Putamen (tissue), 1 donor: ENCODE measurements at regions not wholly inside any gene's neighbourhood (a gene's known extent, or its start where the extent isn't known, plus 50 kb on each side); places are given as distances from the start of the nearest gene placed in this dataset.
"Not testable (repeated sequence)": the region's sequence is repeated elsewhere in the genome, so short reads cannot be mapped to it uniquely, and the experiment has no call there.

Experiments used
- DNase-seq: peaks from one replicate; pipeline ENCODE4 v3.0.0-alpha.2; 2016; ENCODE audit warnings: low spot score

DNA sequence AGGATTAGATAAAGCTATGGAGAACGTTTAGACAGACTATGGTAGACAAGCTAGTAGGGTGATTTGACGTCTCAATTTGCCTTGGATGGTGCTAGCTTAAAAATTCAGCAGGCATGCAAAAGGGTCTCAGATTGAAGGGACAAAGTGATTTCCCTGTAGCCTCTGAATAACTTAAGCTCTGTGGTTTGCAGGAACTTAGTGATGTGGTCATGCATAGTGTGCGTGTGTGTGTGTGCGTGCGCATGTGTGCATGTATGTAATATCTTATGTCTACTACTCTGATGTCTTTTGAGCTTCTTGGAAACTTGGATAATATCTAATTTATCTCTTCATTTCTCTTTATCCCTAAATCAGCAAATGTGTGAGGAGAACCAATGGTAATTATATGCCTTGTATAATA, 183.6 kb upstream of the TNC start:
- no peak for DNase-seq

DNA sequence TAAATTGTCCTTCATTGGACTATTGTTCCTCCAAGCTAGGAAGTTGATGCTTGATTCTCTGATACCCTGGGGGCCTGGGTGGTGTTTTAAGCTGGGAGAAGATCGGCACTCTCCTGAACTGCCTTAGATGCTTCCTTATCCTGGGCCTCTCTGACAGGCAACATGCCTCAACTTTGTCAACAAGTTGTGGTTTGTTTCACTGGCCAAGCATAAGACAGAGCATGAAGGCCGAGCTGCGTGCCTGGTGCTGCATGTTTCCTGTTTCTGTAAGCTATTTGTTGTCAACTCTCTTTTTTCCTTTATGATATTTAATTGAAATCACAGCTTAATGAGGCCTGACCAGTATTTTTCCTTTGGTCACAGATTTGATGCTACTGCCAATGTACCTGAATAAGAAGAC, 187.6 kb upstream of the TNC start:
- no peak for DNase-seq

DNA sequence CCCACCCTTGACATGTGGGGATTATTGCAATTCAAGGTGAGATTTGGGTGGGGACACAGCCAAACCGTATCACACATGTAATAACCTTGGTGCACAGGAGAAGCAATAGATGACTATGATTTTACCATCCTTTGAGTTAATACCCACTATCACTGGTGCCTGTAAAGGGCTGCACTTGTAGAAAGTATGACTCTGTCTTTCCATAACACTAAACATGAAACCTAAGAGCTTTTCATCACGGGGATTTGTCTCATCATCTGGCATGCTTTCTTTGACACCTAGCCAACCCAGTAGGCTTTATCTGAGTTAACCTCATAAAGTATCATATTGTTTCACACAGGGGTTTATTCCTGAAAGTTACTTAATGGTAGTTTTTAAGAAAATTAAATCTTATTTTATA, 188.9 kb upstream of the TNC start:
- no peak for DNase-seq

DNA sequence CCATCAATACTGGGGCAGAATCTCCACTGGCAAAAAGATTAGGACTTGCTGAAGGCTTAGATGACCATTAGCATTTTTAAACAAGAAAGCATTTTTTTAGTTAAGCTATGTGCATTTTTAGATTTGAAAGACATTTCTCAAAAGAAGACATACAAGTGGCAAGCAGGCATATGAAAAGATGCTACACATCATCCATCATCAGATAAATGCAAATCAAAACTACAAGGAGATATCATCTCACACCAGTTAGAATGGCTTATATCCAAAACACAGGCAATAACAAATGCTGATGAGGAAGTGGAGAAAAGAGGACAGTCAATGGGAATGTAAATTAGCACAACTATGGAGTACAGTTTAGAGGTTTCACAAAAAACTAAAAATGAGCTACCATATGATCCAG, 195.6 kb upstream of the TNC start:
- no peak for DNase-seq

DNA sequence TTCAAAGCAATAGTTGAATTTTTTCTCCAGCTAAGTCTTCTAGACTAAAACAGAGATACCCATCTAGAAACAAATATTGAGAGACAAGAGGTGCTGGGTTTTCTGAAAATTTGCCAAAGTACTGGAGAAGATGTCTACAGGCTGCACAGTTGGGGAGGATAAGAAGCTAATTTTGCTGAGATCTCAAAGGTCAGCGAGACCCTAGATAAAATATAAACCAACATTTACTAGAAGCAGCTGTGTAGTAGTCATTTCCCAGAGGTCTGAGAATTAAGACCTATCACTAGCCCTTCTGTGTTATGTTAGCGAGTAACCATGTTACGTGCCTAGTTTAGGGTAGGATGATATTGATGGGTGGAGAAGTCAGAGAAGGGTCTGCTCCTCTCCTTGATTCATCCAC, 208.5 kb upstream of the TNC start:
- no peak for DNase-seq

DNA sequence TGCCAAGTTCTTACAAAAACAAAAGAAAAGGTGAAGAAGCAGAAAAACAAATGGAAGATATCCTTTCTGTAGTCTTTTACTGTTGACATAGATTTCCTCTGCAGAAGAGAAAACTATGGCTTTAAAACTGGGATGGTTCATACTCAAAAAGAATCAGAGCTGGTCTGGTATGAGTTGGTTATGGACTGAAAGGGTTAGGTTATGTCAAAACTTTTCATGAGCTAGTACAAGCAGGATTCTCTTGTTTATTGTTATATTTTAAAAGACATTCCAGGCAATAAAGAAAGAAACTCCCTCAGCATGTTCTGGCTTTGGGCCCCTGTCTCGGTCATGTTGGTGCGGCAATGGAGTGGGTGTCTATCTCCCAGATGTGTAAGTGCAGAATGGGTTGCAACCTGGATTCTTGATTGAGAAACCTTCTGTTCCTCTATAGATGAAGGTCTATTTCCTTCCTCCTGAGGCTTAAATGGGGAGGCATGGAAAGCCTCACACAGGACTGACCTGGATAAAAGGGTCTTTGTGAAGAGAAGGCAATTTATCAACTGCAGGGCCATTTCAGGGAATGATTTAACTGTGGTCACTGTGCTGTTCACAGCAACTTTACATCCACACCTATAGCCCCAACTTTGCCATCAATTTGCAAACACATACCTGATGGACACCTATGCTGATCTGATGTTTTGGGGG, 209.6 kb upstream of the TNC start:
- no peak for DNase-seq

DNA sequence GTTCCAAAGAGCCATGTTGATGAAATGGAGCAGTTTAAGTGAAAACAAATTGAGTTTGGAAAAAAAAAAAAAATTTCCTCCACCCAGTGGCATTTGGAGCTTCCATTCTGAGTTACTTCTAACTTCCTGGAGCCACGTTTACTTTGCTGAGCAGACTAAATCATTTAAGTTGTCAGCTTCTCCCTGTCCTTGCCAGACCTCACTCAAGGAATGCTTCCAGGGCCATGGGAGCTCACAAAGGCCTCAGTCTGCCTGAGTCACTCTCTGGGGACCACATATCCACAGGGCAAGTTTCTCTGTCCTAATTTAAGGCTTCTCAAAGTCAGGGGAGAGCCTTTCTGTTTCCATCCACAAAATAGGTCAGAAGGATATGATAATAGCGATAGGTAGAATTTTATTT, 210.3 kb upstream of the TNC start:
- no peak for DNase-seq

DNA sequence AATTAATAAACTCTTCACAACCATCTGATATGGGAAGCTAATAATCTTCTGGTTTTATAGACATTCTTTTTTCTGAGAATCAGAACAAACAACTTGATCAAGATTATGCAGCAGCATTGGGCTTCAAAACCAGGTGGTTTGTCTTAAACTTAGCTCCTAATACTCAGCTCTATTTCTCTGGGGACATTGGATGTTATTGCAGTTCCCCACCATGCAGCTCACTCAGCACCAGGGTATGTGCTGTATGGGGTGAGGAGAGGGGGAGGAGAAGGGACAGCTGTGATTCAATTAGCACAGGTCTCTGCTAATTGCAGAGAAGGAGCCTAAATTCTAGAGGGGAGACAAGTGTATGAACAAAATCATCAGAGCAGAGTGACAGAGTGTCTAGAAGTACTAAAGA, 210.7 kb upstream of the TNC start:
- DNase-seq, result no peak

DNA sequence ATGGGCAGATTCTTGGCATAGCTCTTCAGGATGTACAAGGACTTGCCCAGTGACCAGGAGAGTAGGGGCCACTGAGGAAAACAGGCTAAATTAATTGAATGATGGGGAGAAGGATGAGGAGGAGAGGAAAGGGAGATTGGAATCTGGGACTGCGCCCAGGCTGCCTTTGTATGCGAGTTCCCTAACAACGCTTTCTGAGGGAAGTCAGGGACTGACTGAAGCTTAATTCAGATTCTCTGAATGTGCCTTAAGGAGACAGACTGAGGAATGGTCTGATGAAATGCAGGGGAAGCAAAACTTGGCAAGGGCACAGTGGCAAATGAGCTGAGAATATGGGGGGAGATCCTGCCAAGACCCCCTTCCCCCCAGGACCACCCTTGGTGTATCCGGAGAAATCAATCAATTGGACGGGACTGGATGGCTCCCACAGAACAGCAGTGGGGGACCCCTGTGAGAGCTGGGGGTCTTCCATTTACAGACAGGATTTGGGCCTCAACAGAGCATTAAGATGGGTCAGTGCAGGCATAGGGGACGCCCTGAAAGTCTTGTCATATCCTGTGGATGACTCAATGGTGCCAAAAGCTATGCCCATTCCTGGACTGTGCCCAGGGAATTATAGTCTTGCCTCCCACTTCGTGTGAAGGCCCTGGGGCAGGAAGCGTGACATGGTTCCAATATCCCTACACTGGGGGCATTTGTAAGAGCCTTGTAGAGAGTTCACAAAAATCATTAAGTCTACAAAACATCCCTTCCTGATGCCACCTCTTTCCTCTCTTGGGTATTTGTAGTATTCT, 215.5 kb upstream of the TNC start:
- DNase-seq, result no peak

DNA sequence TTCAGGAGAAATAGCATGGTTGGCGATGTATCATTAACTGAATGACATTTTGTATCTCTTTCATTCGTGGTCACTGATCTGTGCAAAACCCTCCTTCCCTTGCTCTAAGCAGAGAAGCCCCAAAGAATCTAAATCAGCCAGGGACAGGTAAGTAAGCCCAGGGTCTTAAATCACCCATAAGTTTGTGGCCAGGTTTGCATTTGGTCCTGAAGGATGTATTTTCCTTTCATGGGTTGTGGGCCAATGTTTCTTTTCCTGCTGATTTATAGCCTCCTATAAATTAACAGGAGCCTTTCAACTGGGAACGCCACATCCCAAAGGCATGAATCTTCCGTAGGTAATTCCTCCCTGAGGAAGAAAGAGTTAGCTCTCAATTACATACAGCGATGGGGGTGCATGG, 217.5 kb upstream of the TNC start:
- DNase-seq, result no peak

DNA sequence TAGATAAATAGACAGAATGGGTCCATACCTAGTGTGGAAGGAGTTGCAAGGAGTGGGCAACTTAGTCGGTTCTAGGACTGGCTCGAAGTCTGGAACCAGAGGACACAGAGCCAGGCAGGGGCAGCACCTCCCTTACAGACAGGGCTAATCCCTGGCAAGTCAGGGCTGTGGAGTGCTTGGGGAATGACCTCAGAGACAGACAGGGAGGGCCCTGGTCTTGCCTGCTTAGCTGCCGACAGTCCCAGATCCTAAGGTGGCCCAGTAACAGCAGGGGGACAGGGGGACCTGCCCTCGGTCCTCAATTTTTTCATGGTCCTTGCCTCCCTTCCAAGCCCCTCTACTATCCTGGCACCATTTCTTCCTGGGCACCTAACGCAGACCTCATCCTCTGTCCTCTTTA, 222.4 kb upstream of the TNC start:
- no peak for DNase-seq

DNA sequence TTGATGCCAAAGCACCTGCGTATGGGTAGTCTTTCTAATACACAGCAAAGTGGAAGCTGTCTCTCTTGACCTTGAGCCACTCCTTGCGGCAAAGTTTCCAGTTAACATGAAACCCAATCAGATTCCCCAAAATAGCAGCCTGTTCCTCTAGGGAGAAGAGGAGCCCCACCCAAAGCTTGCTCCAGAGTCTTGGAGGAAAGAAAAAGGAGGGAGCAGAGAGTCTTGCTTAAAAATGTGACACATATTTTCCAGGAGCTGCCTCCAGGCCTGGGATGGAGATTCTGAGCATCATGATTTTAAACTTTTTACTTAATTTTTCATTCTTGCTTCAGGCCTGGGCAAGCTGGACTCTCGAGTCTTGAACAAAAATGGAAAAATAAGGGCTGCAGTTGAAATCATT, 223.5 kb upstream of the TNC start:
- no peak for DNase-seq

DNA sequence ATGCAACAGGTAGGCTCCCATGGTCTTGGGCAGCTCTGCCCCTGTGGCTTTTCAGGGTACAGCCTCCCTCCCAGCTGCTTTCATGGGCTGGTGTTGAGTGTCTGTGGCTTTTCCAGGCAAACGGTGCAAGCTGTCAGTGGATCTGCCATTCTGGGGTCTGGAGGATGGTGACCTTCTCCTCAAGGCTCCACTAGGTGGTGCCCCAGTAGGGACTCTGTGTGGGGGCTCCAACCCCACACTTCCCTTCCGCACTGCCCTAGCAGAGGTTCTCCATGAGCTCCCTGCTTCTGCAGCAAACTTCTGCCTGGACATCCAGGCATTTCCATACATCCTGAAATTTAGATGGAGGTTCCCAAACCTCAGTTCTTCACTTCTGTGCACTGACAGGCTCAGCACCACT, 229.8 kb upstream of the TNC start:
- not testable (repeated sequence) for DNase-seq

DNA sequence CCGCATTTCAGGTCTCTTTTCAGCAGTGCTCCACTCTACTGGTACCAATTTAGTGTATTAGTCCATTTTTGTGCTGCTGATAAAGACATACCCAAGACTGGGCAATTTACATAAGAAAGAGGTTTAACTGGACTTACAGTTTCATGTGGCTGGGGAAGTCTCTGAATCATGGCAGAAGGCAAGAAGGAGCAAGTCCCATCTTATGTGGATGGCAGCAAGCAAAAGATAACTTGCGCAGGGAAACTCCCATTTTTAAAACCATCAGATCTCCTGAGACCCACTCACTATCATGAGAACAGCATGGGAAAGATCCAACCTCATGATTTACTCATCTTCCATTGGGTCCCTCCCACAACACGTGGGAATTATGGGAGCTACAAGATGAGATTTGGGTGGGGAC, 231.0 kb upstream of the TNC start:
- DNase-seq, result not testable (repeated sequence)

DNA sequence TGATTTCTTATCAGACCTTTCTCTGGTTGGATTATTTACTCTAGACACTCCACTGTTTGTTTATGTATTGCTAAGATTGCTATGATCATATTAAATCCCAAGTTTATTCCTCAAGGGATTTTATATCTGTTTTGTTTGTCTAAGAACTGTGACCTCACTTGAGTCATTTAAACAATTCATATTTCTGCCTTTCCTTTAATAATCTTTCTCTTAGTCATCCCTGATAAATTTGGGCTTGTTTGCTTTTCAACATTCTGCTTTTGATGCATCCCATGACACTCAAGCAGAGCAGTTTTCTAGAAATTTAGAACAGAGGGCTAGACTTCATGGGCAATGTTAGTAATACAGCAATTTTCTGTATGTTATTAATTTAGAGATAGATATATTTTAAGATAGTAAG, 231.6 kb upstream of the TNC start:
- DNase-seq, result no peak

DNA sequence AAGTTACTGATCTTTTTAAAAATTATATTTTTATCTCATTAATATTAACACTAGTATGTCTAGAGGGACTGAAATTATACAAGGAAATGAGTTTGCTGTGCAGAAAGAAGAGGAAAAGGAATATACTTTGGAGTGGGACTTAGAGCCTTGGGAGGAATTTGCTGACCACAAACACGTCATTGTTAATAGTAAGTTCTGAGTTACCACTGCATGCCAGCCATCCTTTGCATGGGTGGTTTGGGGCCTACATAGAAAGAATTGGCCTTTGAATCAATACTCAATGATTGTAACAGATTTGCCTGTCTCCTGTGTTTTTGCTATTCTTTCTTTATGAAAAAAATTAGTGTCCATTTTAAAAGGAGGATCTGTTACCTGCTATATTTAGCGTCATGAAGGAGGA, 232.6 kb upstream of the TNC start:
- no peak for DNase-seq

DNA sequence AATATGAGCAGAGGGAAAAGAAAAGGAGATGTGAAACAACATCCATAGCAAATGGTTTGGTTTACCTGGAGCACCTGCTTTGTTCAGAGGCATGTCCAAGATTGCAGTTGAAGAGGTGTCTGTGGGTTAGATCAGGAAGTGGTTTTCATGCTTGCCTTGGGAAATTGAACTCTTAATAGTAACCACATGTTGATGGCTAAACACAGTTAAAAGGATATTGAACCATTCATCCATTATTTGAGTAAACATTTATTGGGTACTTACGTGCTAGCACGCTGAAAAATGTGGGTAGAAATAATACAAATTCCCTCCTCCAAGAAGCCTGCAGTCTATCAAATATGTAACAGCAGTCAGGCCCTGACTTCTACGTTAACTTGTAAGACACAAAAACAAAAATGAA, 235.7 kb upstream of the TNC start:
- DNase-seq, result no peak

DNA sequence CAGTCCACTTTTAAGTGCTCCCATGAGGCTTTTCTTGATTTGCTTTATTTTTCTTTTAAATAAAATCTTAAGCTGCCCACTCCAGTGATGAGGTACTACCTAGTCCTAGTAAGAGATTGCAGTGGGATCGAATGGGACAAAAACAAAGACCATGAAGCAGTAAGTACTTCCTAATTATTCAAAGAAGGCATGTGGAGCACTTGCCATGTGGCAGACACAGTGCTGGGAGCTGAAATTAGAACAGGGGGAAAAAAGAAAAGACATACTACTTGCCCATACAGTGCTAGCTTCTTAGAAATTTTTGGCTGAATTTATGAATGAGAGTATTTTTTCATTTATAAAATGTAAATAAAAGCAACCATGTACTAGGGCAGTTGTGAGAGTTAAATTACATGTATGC, 239.9 kb upstream of the TNC start:
- no peak for DNase-seq

DNA sequence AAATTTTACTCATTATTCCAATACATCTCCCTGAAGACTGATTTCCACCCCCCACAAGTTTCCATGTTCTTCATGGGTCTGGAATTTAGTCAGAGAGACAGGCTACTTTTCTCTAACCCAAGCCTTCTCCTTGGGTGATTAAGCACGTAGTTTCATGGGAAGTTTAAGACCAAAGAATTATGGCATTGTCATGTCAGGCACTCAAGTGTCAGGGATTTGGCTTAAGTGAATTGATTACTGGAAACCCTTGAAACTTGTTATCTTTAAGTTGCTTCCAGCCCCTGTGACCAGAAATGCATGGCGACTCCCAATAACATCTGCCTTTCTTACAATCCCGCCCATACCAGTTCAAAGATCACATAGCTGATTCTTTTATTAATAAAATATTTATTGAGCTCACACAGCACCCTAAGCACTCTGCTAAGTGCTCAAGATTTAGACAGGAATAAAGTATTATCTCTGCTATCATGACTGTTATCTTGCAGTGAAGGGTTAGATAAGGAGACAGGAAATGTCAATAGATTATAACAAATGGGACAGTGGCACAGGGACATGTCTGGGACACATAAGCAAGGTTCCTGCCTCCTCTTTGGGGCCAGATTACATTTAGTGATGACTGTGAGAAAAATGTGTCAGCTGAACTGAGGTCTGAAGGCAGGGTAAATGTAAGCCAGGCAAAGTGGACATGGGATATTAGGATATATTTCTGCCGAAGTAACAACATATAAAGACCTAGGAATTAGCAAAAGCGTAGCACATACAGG, 241.2 kb upstream of the TNC start:
- no peak for DNase-seq

DNA sequence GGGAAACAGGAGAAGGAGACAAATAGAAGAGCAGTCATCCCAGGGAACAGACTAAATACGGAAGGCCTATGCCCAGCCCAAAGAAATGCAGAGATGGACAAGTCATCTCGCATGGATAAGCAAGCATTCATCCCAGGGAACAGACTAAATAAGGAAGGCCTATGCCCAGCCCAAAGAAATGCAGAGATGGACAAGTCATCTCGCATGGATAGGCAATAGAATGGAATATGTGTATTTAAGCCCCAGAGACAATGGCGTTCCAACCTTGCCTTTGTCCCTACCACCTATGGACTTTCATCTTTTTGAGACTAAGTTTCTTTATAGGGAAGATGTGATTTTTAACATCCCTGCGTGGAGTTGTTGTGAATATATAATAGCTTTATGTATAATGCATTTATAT, 242.2 kb upstream of the TNC start:
- DNase-seq, result no peak

DNA sequence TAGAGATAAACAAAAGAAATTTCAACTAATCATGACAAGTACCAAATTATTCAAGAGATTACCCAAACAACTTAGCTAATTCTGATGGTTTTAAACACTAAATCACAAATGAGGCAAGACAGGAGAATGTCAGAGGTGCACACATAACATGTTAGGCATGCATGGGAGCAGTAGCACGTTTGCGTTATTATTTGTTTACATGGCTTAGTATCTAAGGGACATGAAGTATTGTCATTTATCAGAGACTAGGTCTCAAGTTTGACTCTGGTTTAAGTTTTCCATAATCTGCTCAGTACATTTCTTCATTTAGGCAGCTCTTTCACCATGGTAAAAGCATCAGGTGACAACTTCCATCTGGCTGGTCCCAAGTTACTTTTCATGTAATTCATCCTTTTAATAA, 244.1 kb upstream of the TNC start:
- no peak for DNase-seq

DNA sequence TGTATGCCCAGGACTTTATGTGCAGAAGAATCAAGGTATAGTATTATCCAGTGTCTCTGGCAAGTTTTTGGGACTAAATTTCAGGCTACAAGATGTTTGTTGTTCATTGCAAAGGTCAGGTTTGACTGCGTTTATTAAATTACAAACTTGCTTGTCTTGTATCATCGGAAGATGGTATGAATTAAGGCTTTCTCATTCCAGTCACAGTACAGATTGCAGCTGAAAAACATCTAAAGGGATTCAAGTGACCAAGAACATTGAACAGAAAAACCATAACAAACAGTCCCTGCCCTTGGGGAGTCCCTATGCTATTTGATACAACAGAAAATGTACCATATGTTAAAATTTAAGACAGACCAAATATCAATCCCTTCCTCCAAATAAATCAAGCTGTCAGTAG, 244.7 kb upstream of the TNC start:
- no peak for DNase-seq

DNA sequence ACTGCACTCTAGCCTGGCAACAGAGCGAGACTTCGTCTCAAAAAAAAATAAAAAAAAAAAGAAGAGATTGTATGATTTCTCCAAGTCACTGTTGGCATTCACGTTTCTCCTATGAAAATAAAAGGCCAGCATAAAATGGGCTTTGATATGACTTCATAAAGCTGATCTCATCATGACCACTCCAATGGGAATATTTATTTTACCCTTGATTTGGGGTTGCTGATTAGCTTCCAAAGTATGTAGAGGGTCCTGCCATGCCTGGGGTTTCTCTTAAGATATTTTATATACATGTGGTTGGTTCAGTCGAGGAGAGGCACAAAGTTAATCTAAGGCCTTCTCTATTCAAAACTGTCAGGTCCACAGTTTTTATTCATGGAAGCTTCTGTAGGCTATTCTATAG, 247.0 kb upstream of the TNC start:
- DNase-seq, result no peak
